LHCN-M2 (cell line): ENCODE measurements at regions not wholly inside any gene's neighbourhood (a gene's known extent, or its start where the extent isn't known, plus 50 kb on each side); places are given as distances from the start of the nearest gene placed in this dataset.
"Not testable (repeated sequence)": the region's sequence is repeated elsewhere in the genome, so short reads cannot be mapped to it uniquely, and the experiment has no call there.

Source experiments
- DNase-seq: peaks from one replicate; pipeline ENCODE4 v3.0.0-alpha.2; 2012; ENCODE audit warnings: low read depth

DNA sequence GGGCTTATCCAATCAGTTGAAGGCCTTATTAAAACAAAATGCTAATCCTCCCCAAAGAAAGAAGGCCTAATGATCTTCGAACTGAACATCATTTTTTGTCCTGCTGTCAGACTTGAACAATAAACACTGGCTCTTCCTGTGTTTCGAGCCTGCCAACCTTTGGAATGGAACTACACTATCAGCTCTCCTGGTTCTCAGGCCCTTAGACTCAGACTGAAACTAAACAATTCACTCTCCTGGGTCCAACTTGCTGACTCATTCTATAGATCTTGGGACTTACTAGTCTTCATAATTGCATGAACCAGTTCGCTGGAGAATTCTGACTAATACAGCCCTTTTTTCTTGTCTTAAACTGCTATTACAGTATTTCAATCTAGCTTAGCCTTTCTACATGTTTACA lies 235.2 kb downstream of the LNPK start:
- DNase-seq: peak; percentile 18

DNA sequence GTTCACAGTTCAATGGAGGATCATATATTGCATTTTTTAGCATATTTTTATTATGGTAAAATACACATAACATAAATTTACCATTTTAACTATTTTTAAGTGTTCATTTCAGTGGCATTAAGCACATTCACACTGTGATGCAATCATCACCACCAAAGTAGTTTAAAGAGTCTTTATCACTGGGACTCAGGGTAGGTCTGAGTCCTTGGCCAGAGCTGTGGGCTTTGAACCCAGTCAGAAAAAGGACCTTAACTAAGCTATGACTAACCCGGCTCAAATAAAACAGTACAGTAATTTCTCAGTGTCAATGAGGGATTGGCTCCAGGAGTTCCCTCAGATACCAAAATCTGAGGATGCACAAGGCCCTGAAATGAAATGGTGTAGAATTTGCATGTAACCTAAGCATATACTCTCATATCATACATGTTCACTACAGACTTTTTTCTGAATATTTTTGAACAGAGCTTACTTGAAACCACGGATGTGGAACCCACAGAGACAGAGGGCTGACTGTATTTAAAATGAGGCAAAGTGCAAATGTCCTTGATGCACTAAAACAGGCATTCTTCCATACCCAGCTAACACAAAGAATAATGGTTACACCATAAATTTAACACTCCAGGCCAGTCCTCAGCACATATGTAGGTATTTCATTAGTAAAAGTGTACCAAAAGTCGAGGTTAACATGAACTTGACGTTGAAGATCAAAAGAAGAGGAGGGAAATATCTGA lies 246.2 kb downstream of the LNPK start:
- no peak for DNase-seq

- DNase-seq: no peak
Observed at GRCh38 chr2:175755169-175755568, 246.9 kb downstream of the LNPK start.

DNA sequence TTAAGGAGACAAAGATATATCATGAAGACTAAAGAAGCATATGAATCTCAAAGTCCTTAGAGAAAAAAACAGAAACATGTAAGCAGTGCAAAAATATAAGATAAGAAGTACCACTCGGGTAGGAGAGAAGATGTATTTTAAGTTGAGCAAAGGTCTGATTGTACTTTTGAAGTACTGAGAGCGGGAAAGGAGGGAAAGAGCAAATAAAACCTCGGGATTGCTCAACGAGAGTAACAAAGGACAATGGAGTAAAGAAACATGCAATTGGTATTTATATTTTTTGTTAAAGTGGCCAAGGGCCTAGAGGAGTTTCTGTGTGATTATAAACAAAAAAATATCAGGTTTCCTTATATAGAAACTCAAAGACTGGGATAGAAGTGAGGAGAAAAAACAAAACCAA lies 251.9 kb downstream of the LNPK start:
- DNase-seq: no peak

DNA sequence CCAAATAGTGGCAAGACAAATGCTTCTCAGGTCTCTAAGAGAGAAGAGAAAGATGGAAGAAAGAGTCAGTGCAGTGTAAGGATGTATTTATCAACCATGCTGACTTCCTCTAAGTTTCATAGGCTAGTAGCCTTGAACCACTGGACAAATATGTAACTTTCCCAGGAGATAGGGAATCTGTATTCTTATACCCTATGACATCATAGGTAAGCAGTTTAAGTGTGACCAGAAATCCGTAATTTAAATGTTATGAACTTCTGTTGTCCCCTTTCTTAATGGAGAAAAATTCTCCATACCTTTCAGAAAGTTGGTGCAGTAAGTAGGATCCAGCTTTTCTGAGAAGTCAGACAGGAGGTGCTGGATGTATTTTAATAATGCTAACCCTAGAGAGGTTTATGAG lies 256.2 kb downstream of the LNPK start:
- no peak for DNase-seq

DNA sequence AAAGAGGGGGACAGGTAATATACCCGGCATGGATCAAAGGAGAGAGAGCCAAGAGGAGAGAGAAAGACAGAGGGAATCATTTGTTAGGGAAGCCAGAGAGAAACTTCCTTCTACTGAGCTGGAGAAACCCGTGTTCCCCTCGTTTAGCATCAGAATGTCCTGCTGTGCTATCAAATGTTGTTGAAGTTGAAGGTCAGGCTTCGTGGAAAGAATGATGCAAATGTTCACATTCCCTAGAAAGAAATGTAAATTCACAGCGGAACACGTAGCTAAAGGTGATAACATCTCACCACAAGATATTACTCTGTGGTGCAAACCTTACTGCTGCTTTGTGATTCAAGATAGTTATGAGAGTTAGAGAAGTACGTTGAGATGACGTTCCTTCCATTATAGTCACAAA lies 258.1 kb downstream of the LNPK start:
- no peak for DNase-seq

- DNase-seq: peak; percentile 74
Observed at GRCh38 chr2:175743011-175743410, 259.1 kb downstream of the LNPK start.

DNA sequence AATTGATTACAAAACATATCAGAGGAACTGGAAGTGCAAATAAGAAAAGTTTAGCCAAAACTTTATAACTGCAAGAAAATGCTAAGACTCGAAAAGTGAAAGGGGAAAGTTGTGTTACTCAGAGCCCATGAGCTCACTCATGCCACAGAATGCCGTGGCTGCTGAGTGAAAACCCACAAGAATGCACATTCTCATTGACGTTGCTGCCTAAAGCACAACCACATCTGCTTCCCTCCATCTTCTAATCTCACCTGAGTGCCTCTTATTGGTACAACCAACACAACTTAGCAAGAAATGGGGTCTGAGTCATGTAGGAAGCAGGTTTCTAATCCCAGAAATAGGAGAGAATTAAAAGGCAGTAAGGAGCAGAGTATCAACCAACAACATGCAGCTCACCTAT lies 259.7 kb downstream of the LNPK start:
- peak; percentile 91 for DNase-seq

DNA sequence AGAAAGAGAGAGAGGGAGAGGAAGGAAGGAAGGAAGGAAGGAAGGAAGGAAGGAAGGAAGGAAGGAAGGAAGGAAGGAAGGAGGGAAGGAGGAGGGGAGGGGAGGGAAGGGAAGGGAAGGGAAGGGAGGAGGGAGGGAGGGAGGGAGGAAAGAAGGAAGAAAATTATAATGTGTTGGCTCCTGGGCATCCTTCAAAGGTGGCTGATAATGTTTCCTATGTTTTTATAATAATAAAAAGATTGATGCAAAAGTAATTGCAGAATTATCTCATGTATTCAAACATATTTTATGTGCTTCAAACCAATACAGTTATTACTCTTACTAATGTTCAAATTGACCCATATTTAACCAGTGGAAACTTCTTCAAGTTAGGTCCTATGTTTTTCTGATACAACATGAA lies 260.9 kb downstream of the LNPK start:
- DNase-seq: no peak

DNA sequence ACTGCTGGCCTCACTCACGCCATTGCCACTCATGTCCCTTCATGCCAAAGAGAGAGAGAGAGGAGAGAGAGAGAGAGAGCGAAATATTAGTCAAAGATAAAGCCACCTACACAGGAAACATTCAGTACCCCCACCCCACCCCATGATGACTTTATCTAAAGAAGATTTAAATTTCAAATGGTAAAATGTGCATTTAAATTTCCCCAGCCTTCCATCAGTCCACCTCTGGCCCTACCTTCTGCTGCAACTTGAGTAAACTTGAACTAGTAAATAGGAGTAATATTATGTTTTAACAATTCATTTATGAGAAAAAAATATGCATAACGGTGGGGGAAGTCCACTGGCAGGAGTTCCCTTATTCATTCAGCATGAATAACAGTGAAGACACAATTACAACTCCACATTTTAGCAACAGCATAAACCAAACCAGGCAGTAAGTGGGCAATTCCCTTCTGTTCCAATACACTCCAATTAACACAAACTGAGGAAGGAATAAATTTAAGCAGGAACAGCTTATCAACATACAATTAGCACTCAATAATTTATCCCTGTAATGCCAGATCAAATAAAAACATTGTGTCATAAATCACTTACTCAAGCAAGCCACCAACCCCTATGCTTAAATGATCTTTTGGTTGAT lies 264.2 kb downstream of the LNPK start:
- DNase-seq: no peak

- DNase-seq: peak; percentile 64
Observed at GRCh38 chr2:175734686-175735085, 267.4 kb downstream of the LNPK start.

- no peak for DNase-seq
Observed at GRCh38 chr2:175732531-175732930, 269.5 kb downstream of the LNPK start.

- DNase-seq: no peak
Observed at GRCh38 chr2:175730050-175730449, 272.0 kb downstream of the LNPK start.

GRCh38 chr2:175729049-175729706 lies 272.9 kb downstream of the LNPK start:
- DNase-seq: no peak

DNA sequence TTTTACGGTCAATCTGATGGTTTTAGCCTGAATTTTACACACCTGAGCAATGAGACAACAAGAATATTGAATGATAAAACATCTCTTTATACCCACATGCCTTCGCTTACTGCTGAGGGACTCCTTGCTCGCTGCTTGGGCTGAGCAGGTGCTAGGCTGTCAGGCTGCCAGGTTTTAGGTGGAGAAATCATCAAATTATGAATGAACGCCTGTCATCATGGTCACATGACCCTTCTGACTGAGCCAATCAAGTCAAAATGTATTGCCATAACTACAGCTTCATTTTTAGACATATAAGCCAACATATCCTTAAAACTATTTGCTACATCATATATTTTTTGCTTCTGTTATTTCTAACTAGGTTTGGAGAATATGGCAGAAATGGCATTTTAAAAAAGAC lies 274.0 kb downstream of the LNPK start:
- no peak for DNase-seq

GRCh38 chr2:175726223-175726622 lies 275.8 kb downstream of the LNPK start:
- DNase-seq: peak; percentile 72

GRCh38 chr2:175709248-175709647 lies 292.8 kb downstream of the LNPK start:
- DNase-seq: no peak

DNA sequence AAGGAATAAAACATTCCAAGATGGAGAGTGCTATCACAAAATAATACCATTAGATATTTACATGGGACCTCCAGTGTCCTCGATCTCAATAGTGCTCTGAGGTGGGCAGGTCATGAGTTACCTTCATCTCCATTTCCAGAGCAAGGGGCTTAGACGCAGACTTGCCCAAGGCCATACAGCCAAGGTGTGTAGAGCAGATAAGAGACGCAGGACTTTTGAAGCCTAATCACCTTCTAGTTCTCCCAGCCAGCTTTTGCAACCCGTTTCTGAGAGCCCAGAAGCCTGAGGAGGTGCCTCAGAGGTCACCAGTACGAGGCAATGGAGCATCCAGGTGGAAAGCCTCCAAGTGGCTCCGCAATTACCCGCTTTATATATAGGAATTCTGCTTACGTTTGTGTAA lies 294.7 kb downstream of the LNPK start:
- no peak for DNase-seq

DNA sequence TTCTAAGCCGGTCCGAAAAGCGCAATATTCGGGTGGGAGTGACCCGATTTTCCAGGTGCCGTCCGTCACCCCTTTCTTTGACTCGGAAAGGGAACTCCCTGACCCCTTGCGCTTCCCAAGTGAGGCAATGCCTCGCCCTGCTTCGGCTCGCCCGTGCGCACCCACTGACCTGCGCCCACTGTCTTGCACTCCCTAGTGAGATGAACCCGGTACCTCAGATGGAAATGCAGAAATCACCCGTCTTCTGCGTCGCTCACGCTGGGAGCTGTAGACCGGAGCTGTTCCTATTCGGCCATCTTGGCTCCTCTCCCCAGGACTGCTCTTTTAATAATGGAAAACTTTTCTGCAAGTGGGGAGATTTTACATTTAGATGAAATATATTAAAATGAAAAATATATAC lies 297.5 kb downstream of the LNPK start:
- DNase-seq: not testable (repeated sequence)

DNA sequence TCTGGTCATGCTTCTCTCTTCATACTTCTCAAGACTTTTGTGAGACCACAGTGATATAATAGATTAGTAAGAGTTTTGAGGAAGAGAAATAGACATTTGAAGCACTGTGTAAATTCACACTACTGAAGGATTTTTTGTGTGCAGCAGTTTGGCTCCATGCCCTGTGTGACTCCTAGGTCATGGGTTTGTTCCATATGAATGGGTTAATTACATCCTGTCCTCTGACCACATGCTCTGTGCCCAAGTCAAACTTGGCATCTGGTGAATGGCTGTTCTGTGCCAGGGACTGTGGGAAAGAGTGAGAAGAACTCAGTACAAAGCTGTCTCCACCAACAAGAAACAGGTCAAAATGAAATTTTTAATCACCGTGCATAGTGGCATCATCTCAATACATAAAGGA lies 304.0 kb downstream of the LNPK start:
- DNase-seq: peak; percentile 35

DNA sequence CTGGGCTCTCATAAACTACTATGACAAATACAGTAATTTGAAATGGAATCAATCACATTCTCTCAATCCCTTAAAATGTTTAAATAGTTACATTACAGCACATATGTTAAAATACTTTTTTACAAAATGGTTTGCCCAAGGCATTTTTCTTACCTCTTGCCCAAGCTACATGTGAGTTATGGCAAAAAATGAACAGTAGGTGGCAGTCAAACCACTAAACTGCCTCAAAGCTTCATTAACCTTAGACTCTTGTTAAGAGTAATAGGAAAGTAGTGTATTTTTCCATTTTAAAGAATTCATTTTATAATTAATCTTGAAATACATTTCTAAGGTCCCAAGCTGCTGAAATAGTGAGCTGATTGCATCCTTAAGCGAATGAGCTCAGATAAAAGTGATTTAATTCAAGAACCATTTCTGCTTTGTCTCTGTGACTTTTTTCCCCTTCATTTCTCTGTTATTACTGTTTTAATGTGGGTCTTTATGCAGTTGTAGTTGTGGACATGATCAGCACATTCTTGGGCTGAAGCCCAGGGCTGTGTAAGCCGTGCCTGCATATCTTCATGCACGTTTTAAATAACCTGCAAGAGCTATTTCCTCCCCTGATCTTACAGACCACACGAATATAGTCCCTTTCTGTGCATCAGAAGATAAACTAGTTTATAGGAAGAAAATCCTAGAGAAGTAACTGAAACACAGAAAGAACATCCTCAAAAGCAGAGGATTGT lies 311.8 kb downstream of the LNPK start:
- peak; percentile 68 for DNase-seq

GRCh38 chr2:175688243-175688642 lies 313.8 kb downstream of the LNPK start:
- DNase-seq: no peak
